IMR-90 (cell line): ENCODE measurements at regions not wholly inside any gene's neighbourhood (a gene's known extent, or its start where the extent isn't known, plus 50 kb on each side); places are given as distances from the start of the nearest gene placed in this dataset.

Experiments used
- ATAC-seq: fragments of 200-7000 bp; cut with Tn5 transposase; 2 replicates; pipeline ENCODE4 v1.9.1; 2020; ENCODE audit warnings: low read depth, mild to moderate bottlenecking, moderate library complexity
- BruUV-seq: library from RNA; stranded (reverse); fragments of 400-500 nt; replicated peaks from 2 replicates; lab custom pipeline; 2021; lab: Mats Ljungman, UMichigan
- CTCF ChIA-PET: fragments of 300-600 bp; formaldehyde crosslinking; extraction: SDS; loops from one replicate; lab custom pipeline; 2021; ENCODE audit warnings: antibody characterized with exemption; lab: Yijun Ruan, JAX
- POLR2A ChIA-PET: fragments of 300-600 bp; sonication (Branson Sonifier 250); formaldehyde crosslinking; loops from one replicate; lab custom pipeline; 2022; ENCODE audit warnings: antibody characterized with exemption; ENCODE audit not compliant: unreplicated experiment; lab: Charles Lee
- DNase-seq: peaks from one replicate; pipeline ENCODE4 v3.0.0; 2013
- H2AFZ ChIP-seq: replicated peaks from 2 replicates; pipeline ENCODE3; 2013; ENCODE audit warnings: low read length, mild to moderate bottlenecking; ENCODE audit not compliant: poor library complexity
- H2AK5ac ChIP-seq: 2 replicates; pipeline ENCODE4 v1.6.1; 2013; ENCODE audit warnings: low read depth, low read length, inconsistent platforms
- H2AK9ac ChIP-seq: replicated peaks from 2 replicates; pipeline ENCODE3; 2013; ENCODE audit warnings: mild to moderate bottlenecking, low read depth, low read length, moderate library complexity; ENCODE audit not compliant: poor library complexity
- H2BK120ac ChIP-seq: 2 replicates; pipeline ENCODE4 v1.6.1; 2013; ENCODE audit warnings: low read depth, low read length, inconsistent platforms
- H2BK15ac ChIP-seq: 3 replicates; pipeline ENCODE4 v1.6.1; 2013; ENCODE audit warnings: low read depth, low read length, inconsistent platforms
- H2BK20ac ChIP-seq: 2 replicates; pipeline ENCODE4 v1.6.1; 2013; ENCODE audit warnings: low read depth, mild to moderate bottlenecking, inconsistent platforms, low read length, moderate library complexity
- H2BK5ac ChIP-seq: 2 replicates; pipeline ENCODE4 v1.6.1; 2013; ENCODE audit warnings: mild to moderate bottlenecking, low read depth, low read length, inconsistent platforms; ENCODE audit not compliant: poor library complexity, severe bottlenecking
- H3K14ac ChIP-seq: replicated peaks from 2 replicates; pipeline ENCODE4 v1.6.1; 2013; ENCODE audit warnings: low read depth, low read length, inconsistent platforms
- H3K18ac ChIP-seq: 2 replicates; pipeline ENCODE4 v1.6.1; 2013; ENCODE audit warnings: low read depth, low read length, control low read depth
- H3K23ac ChIP-seq: 2 replicates; pipeline ENCODE4 v1.6.1; 2013; ENCODE audit warnings: low read depth, low read length, inconsistent platforms
- H3K27ac ChIP-seq: 2 replicates; pipeline ENCODE4 v1.5.1; 2013; ENCODE audit warnings: mild to moderate bottlenecking, control low read depth, low read length; ENCODE audit not compliant: insufficient read depth
- H3K27me3 ChIP-seq: 2 replicates; pipeline ENCODE4 v1.6.1; 2013; ENCODE audit warnings: low read length; ENCODE audit not compliant: control insufficient read depth, insufficient read depth
- H3K36me3 ChIP-seq: 2 replicates; pipeline ENCODE4 v1.6.1; 2013; ENCODE audit warnings: low read length, mixed read lengths; ENCODE audit not compliant: control insufficient read depth, insufficient read depth
- H3K4ac ChIP-seq: 2 replicates; pipeline ENCODE4 v1.6.1; 2013; ENCODE audit warnings: low read depth, low read length, inconsistent platforms
- H3K4me1 ChIP-seq: 2 replicates; pipeline ENCODE4 v1.6.1; 2013; ENCODE audit warnings: low read length, mixed read lengths; ENCODE audit not compliant: control insufficient read depth, insufficient read depth
- H3K4me2 ChIP-seq: 2 replicates; pipeline ENCODE4 v1.6.1; 2013; ENCODE audit warnings: low read depth, mild to moderate bottlenecking, control low read depth, low read length, moderate library complexity
- H3K4me3 ChIP-seq: 2 replicates; pipeline ENCODE4 v1.5.1; 2013; ENCODE audit warnings: low read depth, mild to moderate bottlenecking, control low read depth, low read length, moderate library complexity; ENCODE audit not compliant: insufficient read depth
- H3K56ac ChIP-seq: 2 replicates; pipeline ENCODE4 v1.6.1; 2013; ENCODE audit warnings: low read length, inconsistent platforms; ENCODE audit not compliant: insufficient read depth; ENCODE audit errors: extremely low read depth
- H3K79me1 ChIP-seq, 2 experiments: 2 replicates each; pipeline ENCODE4 v1.6.1; 2013; ENCODE audit warnings: low read length in 2 of 2, inconsistent platforms in 1 of 2, low read depth in 1 of 2
- H3K9ac ChIP-seq: 2 replicates; pipeline ENCODE4 v1.6.1; 2013; ENCODE audit warnings: low read depth, low read length, control low read depth
- H3K9me1 ChIP-seq: 2 replicates; pipeline ENCODE4 v1.6.1; 2013; ENCODE audit warnings: low read length, inconsistent platforms; ENCODE audit not compliant: insufficient read depth
- H3K9me3 ChIP-seq: 2 replicates; pipeline ENCODE4 v1.6.1; 2013; ENCODE audit warnings: low read length; ENCODE audit not compliant: control insufficient read depth, insufficient read depth
- H4K20me1 ChIP-seq: 2 replicates; pipeline ENCODE4 v1.6.1; 2013; ENCODE audit warnings: low read length, inconsistent platforms; ENCODE audit not compliant: insufficient read depth
- H4K5ac ChIP-seq: 2 replicates; pipeline ENCODE4 v1.6.1; 2013; ENCODE audit warnings: mild to moderate bottlenecking, low read depth, low read length, control low read depth
- H4K8ac ChIP-seq, 2 experiments: 2 replicates each; pipeline ENCODE4 v1.6.1; 2013; ENCODE audit warnings: low read depth in 2 of 2, low read length in 2 of 2, control low read depth in 1 of 2, inconsistent platforms in 1 of 2
- H4K91ac ChIP-seq: 2 replicates; pipeline ENCODE4 v1.6.1; 2013; ENCODE audit warnings: low read depth, low read length, inconsistent platforms; ENCODE audit not compliant: insufficient read depth
- POLR2A ChIP-seq: IDR thresholded peaks from 2 replicates; pipeline ENCODE4 v1.6.1; 2012; ENCODE audit warnings: mild to moderate bottlenecking, low read depth, low read length
- dilution Hi-C: fragments of 300-500 bp; cut with HindIII; formaldehyde crosslinking; loops from one replicate; pipeline ENCODE4 v1.14.3; 2018; ENCODE audit warnings: low sequenced_read_pairs; ENCODE audit not compliant: unreplicated experiment
- in situ Hi-C: fragments of 300-500 bp; cut with MboI; formaldehyde crosslinking; loops from 3 replicates; pipeline ENCODE4 v1.14.3; 2019; ENCODE audit warnings: low sequenced_read_pairs, inconsistent platforms, mixed read lengths
- intact Hi-C: fragments of 100-400 bp; cut with micrococcal nuclease; formaldehyde crosslinking; loops from 2 replicates; pipeline ENCODE4 v1.10.0; 2022

DNA sequence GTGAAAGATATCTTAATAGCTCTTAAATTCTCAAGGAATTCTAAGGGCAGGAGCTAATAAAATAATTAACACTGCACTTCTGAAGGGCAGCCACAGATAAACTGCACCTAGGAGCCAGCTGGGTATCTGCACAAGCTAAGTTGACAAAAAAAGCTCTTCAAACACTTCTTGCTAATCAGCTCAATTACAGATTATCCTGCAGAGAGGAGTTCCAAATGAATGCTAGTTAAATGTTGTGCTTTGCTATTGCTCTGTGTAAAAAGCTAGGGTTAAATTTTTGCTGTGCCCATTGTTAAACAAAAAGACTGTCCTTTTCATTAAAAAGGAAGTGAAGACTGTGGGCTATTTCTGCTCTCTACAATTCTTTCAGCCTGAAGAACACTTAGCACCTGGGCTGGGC, 158.5 kb upstream of the SHISA6 start:
- BruUV-seq: no TSS peak
- Histone ChIP-seq H2AK5ac (no peak overlapping the region), H2BK15ac (no peak overlapping the region), H4K8ac (no peak overlapping the region), H2AFZ (no peak overlapping the region), H3K4me1 (no peaks in the 10 kb centered on the region), H2AK9ac (no peak overlapping the region), H4K91ac (no peak overlapping the region), H2BK20ac (no peak overlapping the region), H3K23ac (no peak overlapping the region), H2BK120ac (no peak overlapping the region), H3K4me2 (no peak overlapping the region), H3K4me3 (no peak overlapping the region), H2BK5ac (no peak overlapping the region), H3K79me1 (no peaks in the 10 kb centered on the region), H3K27ac (no peak overlapping the region), H4K20me1 (no peaks in the 10 kb centered on the region), H3K4ac (no peak overlapping the region), H4K5ac (no peak overlapping the region), H3K56ac (no peak overlapping the region), H3K9ac (no peak overlapping the region), H3K9me1 (no peaks in the 10 kb centered on the region), H3K9me3 (peaks cover 15% of the 10 kb centered on the region), H3K27me3 (no peaks in the 10 kb centered on the region), H3K36me3 (no peaks in the 10 kb centered on the region), H3K14ac (no peak overlapping the region), H3K18ac (no peak overlapping the region)
- intact Hi-C loops (no loop called here), dilution Hi-C loops (no loop called here), in situ Hi-C loops (no loop called here)
- DNase-seq: no peak
- ChIA-PET CTCF (interaction anchor here (0.7 kb wide), 1 partner anchor 20 kb away, joined by 3 read pairs; no protein-coding TSS in a partner anchor), POLR2A (no interaction called here)
- no peak for ATAC-seq
- no peak for TF ChIP-seq POLR2A
